Ecto neural progenitor cell (in vitro differentiated cells): ENCODE measurements at regions not wholly inside any gene's neighbourhood (a gene's known extent, or its start where the extent isn't known, plus 50 kb on each side); places are given as distances from the start of the nearest gene placed in this dataset.

Experiments
- DNase-seq: peaks from one replicate; pipeline ENCODE4 v3.0.0-alpha.2; 2018; ENCODE audit warnings: low spot score

DNA sequence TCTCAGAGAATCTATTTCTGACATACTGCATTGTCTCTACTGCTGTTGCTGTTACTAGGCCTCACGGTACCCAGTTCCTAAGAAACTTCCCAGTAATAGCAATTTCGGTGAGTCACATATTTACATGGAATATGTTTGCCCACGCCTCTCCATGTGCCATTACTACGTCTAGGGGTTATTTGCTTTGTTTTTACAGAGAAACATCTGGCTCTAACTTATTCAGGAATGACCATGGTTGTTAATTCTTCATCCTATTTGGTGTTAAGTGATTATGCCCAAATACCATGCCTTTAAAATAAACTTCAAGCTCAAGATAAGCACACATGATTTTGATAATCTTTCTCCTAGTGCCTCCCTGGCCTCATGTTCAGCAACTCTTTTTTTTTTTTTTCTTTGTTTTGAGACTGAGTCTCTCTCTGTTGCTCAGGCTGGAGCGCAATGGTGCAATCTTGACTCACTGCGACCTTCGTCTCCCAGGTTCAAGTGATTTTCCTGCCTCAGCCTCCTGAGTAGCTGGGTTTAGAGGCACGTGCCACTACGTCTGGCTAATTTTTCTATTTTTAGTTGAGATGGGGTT lies 101.0 kb upstream of the HS3ST1 start:
- DNase-seq, result no peak

DNA sequence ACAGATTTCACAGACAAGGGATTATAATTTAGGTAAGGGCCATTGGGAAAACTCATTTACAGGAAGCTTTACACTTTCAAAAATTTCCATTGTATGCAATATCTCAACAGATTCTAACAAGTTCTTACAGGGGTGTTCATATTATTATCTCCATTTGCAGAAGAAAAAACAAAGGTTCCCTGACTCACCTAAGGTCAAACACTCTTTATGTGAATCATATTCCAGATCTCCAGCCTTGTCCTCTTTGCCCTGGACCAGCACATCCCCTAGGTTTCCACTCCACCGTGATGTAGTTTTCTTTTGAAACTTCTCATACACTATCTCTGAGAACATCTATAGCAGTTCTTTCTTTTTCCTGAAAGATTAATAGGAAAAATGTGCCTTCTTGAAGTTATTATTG lies 96.4 kb upstream of the HS3ST1 start:
- DNase-seq, result no peak

DNA sequence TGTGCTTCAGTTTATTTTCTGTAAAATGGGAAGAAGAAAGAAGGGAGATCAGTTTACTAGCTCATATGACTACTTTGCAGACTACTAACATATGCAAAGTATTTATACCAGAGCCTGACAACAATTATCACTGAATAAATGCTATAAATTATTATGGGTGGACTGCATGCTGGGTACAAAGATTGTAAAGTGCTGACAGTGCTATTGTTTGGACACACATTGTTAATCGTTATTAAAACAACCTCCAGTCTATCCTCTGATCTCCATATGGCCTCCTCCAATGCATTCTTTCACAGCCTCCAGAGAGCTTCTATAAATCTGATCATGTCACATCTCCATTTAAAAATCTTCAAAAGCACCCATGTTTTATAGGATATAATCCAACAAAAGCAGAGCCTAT lies 90.1 kb upstream of the HS3ST1 start:
- DNase-seq, result no peak

DNA sequence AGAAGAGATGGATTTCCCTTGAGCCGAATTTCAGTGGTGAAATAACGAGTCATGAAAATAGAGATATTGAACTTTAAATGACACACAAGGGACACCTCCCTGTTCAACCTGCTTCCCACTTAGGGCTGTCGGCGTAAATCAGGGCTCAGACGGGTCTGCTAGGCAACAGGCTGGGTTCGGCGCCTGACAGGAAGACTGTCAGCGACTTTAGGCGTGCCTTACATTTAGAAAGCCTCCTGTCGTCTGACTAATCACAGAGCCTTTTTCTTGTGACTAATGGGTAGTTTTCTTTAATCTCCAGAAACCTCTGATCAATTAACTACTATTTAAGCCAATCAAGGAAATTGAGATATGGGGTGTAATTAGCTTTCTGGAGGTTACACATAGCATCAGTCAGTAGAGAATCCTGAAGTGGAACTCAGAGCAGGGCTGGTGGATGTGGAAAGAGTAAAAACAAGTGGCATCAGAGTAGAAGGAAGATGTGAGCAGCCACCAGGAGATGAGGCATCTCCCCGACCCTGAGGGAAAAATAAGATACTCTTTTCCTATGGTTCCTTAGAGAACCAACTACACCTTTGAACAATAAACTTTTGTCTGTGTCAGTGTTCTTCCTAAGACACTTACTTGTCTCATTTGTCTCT lies 86.2 kb upstream of the HS3ST1 start:
- no peak for DNase-seq

DNA sequence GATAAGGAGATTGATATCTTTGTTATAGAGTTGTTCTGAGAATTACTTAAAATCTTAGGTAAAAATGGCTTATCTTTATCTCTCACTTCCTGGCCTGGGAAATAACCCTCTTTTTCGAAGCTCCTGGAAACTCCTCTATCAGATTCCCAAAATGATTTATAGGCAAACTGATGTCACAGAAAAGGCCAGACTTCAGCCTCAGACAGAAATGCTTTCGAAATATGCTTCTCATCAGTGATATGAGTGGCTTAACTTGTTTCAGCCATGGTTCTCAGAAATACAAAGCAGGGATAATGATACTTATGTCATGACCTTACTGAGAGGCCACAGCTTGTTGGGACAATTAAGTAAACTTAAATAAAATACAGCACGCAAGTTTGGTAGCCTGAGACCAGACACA lies 85.3 kb upstream of the HS3ST1 start:
- no peak for DNase-seq

DNA sequence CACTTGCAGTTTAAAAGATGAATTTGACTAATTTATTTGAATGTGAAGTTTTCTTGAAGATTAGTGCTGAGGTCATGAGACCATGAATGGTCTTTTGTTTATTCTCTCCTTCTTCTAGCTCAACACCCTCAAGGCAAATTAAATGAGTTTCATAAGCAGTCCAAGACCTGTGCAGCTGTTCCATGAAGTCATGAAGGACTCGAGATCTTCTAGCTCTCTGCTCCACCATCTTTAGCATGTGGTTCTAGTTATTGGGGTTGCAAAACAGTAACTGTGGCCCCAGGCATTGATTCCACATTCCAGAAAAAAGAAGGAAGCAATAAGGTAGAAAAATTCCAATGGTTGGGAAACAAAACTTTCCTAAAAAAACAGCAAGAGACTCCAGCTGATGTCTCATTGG lies 84.2 kb upstream of the HS3ST1 start:
- no peak for DNase-seq

DNA sequence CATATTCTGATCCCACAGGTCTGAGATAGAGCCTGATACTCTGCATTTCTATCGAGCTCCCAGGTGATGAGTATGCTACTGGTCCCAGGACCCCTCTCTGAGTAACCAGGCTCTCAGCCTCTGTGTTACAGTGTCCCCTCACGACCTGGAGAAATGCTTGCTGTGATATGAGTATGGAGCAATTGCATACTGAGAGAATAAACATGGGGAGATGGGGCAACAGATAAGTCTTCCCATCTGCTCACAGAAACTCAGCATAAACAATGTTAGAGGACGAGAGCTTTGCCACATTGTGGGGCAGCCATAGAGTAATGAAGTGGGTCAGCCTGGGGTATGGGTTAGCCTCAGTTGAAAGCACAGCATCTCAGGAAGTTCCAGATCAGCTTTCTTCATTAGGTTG lies 82.6 kb upstream of the HS3ST1 start:
- DNase-seq, result no peak

DNA sequence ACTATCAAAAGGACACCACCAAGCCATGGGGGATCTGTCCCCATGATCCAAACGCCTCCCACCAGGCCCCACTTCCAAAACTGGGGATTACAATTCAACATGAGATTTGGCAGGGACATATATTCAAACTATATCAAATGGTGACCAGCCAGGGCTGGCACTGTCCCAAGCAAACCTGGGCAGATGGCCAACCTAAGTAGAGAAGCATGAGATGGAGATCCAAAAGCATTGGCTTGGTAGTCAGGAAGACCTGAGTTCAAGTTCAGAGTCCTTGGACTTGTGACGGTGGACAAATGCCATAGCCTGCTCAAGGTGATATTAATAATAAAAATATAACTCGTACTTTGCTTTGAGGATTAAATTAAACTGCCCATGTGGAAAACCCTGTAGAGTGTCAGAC lies 79.2 kb upstream of the HS3ST1 start:
- DNase-seq, result no peak

DNA sequence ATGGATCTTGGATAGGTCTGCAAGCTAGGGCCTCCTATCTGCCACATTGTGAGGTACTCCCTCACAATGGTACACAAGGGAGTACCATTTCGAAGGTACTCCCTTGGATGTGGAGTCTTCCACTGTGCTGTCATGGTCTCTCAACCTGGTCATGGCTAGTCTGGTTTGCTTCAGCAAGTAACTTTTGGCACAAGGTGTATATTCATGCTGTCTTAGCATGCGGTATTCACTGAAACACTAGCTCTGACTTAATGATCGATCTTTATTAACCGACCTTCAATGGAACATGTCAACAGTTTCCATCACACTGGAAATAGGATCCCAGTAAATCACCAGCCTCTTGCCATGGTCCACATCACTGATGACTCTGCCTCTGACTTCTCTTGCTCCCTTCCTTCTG lies 77.5 kb upstream of the HS3ST1 start:
- DNase-seq, result no peak

DNA sequence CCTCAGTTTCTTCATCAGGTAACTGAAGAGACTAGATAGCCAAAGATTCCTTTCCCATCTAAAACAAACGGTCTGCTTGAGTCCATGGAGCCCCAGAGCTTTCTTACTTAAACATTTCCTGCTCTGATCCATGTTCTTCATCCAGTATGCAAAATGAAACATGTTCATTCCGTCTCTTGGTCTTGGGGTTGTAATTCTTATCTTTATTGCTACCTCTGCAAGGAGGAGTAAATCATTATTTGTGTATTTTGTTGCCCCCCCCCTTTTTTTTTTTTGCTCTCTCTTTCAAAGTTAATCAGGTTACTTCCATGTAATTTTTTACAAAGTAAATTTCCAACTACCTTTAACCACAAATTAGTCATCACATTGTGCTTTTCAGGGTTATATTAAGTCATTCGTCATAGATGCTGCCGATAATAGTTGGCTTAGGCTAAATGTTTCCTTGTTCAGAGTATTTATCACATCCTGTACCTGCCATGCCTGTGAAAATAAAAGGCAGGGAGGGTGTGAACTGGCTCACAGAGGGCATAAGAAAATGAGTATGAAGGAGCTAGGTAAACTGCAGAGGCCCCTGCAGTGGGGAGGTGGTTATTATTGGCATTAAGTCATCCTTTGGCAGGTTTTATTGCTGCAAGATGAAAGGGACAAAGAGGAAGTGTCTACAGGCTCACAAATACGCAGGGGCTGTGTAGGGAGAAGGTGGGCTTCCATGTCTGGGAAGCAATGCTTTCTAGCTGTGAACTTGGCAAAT lies 76.7 kb upstream of the HS3ST1 start:
- no peak for DNase-seq

DNA sequence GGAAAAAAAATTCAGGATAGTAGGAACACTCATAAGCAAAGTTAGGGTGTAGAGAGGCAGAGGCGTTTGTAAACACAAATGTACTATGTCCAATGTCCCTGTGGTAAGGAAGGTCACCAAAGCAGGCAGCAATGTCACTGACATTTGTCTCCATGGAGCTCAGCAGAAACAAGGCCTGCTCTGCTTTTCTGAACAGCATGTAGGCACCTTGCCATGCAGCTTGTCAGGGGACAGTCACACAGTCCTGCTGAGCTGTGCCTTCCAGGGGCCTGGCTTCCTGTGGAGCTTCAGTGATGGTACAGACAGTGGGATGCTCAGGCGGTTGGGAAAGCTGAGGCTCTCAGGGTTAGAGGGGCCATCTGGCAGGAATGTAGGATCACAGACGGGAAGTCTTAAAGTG lies 74.5 kb upstream of the HS3ST1 start:
- DNase-seq, result no peak

DNA sequence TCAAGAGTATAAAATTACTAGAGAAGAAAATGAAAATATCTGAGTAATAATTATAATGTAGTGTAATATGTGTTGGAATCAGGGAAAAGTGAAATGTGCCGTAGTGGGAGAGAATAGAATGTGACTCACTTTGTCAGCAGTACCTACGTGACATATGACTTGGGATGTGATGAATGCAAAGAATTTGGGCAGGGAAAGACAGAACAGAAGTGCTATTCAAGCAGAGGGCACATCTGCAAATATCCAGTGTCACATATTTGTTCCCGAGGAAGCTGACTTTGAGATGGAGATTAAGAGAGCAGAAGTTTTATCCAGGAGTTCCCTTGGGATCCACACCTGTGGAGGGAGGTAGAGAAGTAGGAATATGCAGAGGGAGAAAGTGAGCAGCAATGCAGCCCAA lies 69.3 kb upstream of the HS3ST1 start:
- DNase-seq, result no peak

DNA sequence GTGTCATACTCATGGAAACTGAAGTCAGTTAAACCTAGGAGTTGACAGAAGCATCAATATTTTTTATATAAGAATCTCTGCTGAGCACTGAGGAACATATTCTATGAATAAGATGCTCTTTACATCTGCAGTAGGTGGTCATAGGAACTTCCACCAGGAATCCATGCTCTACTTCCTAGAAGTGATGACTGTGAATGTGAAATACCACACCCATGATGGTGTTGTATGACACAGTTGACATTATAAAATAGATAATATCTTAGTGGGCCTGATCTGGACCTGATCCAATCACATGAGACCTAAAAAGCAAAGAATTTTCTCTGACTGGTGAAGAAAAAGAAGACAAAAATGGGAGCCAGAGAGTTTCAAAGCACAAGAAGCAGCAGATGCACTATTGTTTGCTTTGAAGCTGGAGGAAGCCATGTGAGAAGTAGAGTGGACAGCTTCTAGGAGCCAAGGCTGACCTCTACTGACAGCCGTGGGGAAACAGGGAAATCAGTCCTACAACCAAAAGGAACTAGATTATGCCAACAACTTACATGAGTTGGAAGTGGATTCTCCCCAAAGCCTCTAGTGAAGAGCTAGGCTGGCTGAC lies 68.6 kb upstream of the HS3ST1 start:
- no peak for DNase-seq

DNA sequence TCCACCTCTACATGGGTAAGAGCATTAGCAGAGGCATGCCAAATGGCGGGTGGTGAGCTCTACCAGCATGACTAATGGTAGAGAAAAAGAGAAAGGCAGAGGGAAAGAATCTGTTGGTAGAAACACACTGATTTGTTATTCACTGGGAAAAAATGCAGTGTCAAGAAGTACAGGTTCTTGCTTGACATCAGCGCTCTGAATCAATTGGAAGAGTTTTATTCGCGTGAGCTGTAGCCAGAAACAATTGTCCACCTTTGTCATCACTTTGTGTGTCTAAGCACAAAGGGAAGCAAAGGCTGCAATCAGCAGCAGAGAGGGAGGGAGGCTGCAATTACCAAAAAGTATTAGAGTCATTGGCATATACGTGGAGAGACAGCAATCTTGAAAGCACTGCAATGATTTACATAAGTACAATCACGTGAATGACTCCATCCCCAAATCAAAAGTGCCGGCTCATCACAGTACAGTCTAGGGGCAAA lies 67.7 kb upstream of the HS3ST1 start:
- DNase-seq, result no peak

DNA sequence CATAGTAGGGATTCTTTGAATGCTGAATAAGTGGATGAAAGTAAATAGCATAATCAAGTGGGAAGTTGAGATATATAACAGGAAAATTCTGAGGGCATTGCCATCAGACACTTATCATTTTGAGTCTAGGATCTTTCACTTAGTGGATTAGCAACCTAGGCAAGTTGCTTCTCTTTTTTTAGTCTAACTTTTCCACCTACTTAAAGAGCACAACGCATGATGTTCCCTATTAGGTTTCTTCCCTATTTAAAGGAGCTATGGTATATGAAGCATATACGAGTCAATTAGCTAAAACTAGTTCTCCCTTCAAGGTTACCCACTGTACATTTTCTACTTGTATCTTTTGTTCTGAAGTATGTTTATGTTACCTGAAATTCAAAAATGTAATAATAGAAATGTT lies 67.1 kb upstream of the HS3ST1 start:
- no peak for DNase-seq

DNA sequence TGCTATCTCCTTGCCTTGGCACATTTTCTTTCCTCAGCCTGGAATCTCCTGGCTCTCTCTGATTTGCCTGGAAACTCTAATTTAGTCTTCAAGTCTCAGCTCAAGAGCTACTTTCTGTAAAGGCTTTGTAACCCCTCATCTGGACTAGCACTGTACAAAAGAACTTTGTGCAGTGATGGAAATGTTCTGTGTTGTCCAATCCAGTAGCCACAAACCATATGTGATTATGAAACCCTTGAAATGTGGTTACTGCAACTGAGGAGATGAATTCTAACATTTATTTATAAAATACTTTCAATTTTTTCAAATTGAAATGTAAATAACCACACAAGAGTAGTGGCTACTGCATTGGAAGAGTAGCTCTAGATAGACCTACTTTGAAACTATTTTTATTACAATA lies 66.6 kb upstream of the HS3ST1 start:
- DNase-seq, result no peak

DNA sequence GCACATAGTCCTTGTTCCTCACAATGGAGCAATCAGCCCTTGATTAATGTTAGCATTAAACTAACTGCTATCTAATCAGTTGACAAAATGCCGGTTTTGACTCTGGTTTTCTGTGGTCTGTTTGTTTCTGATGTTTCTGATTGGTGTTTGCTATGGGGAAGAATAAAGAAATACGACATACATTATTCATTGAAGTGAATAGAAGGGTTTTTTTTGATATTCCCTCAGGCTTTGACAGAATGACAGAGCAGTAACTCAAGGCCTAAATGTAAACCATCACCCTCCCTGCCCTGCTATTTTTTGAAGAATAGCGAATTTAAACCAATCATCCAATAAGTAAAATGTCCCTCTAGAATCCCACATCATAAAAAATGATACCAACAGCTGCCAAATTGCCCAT lies 65.5 kb upstream of the HS3ST1 start:
- DNase-seq, result no peak

DNA sequence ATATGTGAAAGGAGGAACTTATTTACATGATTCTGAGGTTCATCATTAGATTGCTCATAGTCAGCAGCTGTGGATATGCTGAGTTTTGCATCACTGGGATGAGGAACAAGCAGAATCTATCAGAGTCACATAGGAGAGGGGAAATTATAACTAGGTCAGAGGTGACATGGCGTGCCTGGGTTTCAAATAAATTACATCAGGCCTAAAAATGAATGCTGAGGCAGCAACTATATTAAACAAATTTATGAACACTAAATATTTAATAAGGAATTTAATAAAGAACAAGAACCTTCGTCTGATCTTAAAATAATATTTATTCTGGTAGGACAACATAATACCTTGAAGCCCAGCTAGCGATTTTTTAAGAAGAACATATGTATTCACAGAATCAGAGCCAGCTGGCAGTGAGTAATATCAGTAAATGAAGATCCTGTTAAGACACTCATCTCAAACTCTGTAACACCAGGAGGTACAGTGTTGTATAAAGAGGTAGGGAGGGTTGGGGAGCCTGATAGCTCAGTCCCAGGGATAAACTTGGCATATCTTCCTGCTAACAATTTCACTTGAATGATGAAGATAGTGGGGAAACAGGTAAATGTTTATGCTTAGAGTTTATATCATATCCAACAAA lies 60.9 kb upstream of the HS3ST1 start:
- DNase-seq, result no peak

DNA sequence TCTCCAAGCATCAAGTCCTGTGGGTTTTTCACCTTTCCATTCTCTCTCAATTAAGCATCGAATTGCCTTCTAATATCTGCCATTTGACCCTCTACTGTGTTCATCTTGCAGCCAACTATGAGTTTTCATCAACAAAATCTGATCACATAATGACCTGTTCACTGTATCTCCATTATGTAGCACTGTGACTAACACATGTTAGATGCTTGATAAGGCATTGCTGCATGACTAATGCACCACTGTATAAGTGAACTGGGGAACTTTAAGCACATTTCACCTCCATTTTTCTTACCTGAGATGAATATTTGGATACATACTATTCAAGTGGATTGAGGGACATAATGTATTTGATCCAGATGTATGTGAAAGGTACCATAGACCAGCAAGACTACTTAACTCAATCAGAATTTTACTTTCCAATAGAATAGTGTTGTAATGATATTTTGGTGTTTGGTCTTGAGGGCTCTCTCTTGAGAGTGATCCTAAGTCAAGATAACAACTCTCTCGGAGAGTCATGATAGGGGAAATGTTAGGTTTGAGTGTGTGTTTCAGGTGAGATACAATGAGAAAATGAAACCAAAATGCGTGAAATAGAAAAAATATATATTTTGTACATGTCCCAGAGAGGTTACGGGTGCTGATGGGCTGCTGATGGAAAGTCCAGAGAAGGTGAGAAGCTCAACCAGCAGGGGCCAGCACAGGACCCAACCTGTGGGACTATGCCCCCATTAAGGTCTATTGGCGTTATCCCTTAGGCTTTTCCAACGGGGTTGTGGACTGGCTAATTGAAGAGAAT lies 60.2 kb upstream of the HS3ST1 start:
- no peak for DNase-seq

DNA sequence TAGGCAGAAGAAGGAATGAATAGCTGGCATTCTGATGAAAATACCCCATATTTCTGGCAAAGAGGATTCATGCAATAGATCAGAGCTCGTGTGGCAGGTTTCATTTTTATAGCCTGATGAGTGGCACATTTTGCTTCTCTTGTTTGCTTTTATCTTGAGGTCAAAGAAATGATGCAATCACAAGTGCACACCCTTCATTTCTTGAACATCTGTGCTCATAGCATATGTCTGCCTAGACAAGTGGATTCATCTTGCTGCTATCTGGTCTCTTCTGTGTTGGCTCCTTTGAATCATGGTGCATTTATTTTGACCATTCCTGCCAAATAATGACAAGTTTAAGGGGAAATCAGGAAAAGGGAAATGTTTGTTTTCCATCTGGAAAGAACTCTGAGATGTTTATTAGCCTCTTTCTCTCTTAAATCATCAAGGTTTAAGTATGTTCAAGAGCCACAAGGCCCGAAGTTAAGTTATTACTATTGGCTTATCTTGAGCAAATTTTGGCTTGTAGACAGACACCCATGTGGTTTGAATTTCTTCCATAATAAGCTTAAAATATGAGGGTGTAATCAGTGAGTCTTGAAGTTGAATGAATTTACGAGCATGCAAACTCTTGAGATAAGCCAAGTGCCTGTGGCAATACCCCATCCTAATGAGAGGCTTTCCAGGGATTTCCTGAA lies 59.3 kb upstream of the HS3ST1 start:
- no peak for DNase-seq

DNA sequence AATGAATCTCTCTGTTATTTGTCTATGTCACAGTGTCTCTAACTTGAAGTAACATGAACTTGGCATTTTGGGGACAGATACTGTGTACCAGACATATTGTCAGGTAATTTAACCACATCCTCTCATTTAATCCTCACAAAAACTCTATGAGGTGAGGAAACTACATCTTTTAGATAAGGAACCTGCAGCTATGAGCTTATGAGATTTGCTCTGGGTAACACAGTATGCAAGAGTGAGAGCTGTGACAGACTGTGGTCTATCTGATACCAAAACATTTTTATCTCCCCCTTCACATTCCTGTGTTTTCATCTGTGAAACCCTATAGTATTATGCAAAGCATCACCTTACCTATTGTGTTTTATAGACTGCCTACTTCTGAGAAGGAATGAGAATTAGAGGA lies 58.4 kb upstream of the HS3ST1 start:
- DNase-seq, result no peak
